Epithelial cell of prostate (primary cell): ENCODE measurements at regions not wholly inside any gene's neighbourhood (a gene's known extent, or its start where the extent isn't known, plus 50 kb on each side); places are given as distances from the start of the nearest gene placed in this dataset.

ENCODE experiments used
- DNase-seq: peaks from one replicate; pipeline ENCODE4 v3.0.0-alpha.2; 2011; ENCODE audit warnings: low read depth, low spot score
- H3K27ac ChIP-seq: fragments of 450-650 bp; 2 replicates; pipeline ENCODE4 v1.5.1; 2017; ENCODE audit warnings: mild to moderate bottlenecking

- H3K27ac ChIP-seq: no peak overlapping the region
- DNase-seq: no peak
Measured at GRCh38 chr16:86458149-86458777, 52.1 kb upstream of the FOXF1 start.

- no peak for DNase-seq
- H3K27ac ChIP-seq: no peak overlapping the region
Measured at GRCh38 chr16:86459266-86459665, 51.1 kb upstream of the FOXF1 start.
